Body of pancreas (tissue), 4 donors: ENCODE measurements at regions not wholly inside any gene's neighbourhood (a gene's known extent, or its start where the extent isn't known, plus 50 kb on each side); places are given as distances from the start of the nearest gene placed in this dataset.

Experiments used
- CTCF ChIP-seq, 7 experiments: fragments of 450-650 bp in 4 of 7; fragments of 200-600 bp in 3 of 7; sonication (generic) in 3 of 7; IDR thresholded peaks; one replicate each; pipeline ENCODE4 v1.5.1; 2016 to 2019; ENCODE audit warnings: antibody characterized with exemption in 7 of 7
- POLR2A ChIP-seq, 3 donors: fragments of 450-650 bp; IDR thresholded peaks; one replicate each; pipeline ENCODE4 v1.6.1; 2016; ENCODE audit warnings: antibody characterized with exemption in 3 of 3, mild to moderate bottlenecking in 2 of 3

GRCh38 chr10:3271354-3272115 is 99.0 kb upstream of the PITRM1 start:
- TF ChIP-seq CTCF (IDR thresholded peaks at IDR 0.05) (no peak), POLR2A (IDR thresholded peaks at IDR 0.05) (no peak)
